AG09309 (cell line): ENCODE measurements at regions not wholly inside any gene's neighbourhood (a gene's known extent, or its start where the extent isn't known, plus 50 kb on each side); places are given as distances from the start of the nearest gene placed in this dataset.
A peak's percentile ranks its signal among the peaks of the same experiment; 100 is the strongest.

Experiments used
- DNase-seq: peaks from one replicate; pipeline ENCODE4 v3.0.0-alpha.2; 2010; ENCODE audit warnings: low read depth
- H3K4me3 ChIP-seq: 2 replicates; pipeline ENCODE4 v1.5.1; 2011; ENCODE audit warnings: mild to moderate bottlenecking, low read depth, low read length, moderate library complexity; ENCODE audit not compliant: control insufficient read depth
- CTCF ChIP-seq: IDR thresholded peaks from 2 replicates; pipeline ENCODE4 v1.5.1; 2011; ENCODE audit warnings: mild to moderate bottlenecking, low read depth, low read length, inconsistent platforms; ENCODE audit not compliant: insufficient read depth, control insufficient read depth; ENCODE audit errors: missing control alignments

GRCh38 chr2:45303417-45304202 is 294.4 kb upstream of the SIX2 start:
- no peak for DNase-seq
- H3K4me3 ChIP-seq: no peak overlapping the region
- TF ChIP-seq CTCF: no peak

- no peak overlapping the region for H3K4me3 ChIP-seq
- no peak for DNase-seq
- TF ChIP-seq CTCF: no peak
Measured at GRCh38 chr2:45301307-45302277, 292.3 kb upstream of the SIX2 start.

GRCh38 chr2:45300026-45300750 is 290.9 kb upstream of the SIX2 start:
- TF ChIP-seq CTCF: no peak
- no peak overlapping the region for H3K4me3 ChIP-seq
- no peak for DNase-seq

GRCh38 chr2:45299361-45299760 is 290.1 kb upstream of the SIX2 start:
- no peak for TF ChIP-seq CTCF
- no peak overlapping the region for H3K4me3 ChIP-seq
- no peak for DNase-seq

GRCh38 chr2:45293182-45293581 is 283.9 kb upstream of the SIX2 start:
- H3K4me3 ChIP-seq: no peak overlapping the region
- no peak for TF ChIP-seq CTCF
- peak; percentile 27 for DNase-seq

GRCh38 chr2:45291296-45291701 is 282.0 kb upstream of the SIX2 start:
- no peak for TF ChIP-seq CTCF
- H3K4me3 ChIP-seq: no peak overlapping the region
- no peak for DNase-seq
